Spleen (tissue), 11 donors: ENCODE measurements at regions not wholly inside any gene's neighbourhood (a gene's known extent, or its start where the extent isn't known, plus 50 kb on each side); places are given as distances from the start of the nearest gene placed in this dataset.

Experiments used
- DNase-seq: peaks from one replicate; pipeline ENCODE4 v3.0.0-alpha.2; 2020
- H3K27ac ChIP-seq, 8 donors: fragments of 200-600 bp; sonication (generic) in 7 of 8; 1 replicate in 4 of 8; 2 replicates in 4 of 8; pipeline versions ENCODE4 v1.5.0 to v1.8.0; 2016 to 2021; ENCODE audit warnings: inconsistent platforms in 4 of 8, mild to moderate bottlenecking in 4 of 8, moderate library complexity in 1 of 8
- H3K27me3 ChIP-seq, 7 donors: fragments of 200-600 bp; sonication (generic) in 6 of 7; replicated peaks in 1 of 7; 1 replicate in 4 of 7; 2 replicates in 3 of 7; pipeline versions ENCODE4 v1.5.0 to v1.8.0; 2016 to 2021; ENCODE audit warnings: inconsistent platforms in 3 of 7, mild to moderate bottlenecking in 1 of 7
- H3K36me3 ChIP-seq, 6 donors: fragments of 200-600 bp; sonication (generic) in 5 of 6; 1 replicate in 4 of 6; 2 replicates in 2 of 6; pipeline versions ENCODE4 v1.5.0 to v1.8.0; 2016 to 2021; ENCODE audit warnings: inconsistent platforms in 2 of 6
- H3K4me1 ChIP-seq, 6 donors: fragments of 200-600 bp; sonication (generic) in 5 of 6; 1 replicate in 3 of 6; 2 replicates in 3 of 6; pipeline versions ENCODE4 v1.5.0 to v1.8.0; 2016 to 2021; ENCODE audit warnings: inconsistent platforms in 3 of 6
- H3K4me3 ChIP-seq, 8 donors: fragments of 200-600 bp; sonication (generic) in 7 of 8; 1 replicate in 4 of 8; 2 replicates in 4 of 8; pipeline versions ENCODE4 v1.5.0 to v1.8.0; 2016 to 2021; ENCODE audit warnings: inconsistent platforms in 4 of 8, mild to moderate bottlenecking in 4 of 8, moderate library complexity in 2 of 8
- H3K9me3 ChIP-seq, 8 donors: fragments of 200-600 bp; sonication (generic) in 7 of 8; 1 replicate in 4 of 8; 2 replicates in 4 of 8; pipeline versions ENCODE4 v1.5.0 to v1.8.0; 2016 to 2021; ENCODE audit warnings: inconsistent platforms in 4 of 8
- CTCF ChIP-seq, 11 experiments: fragments of 200-600 bp in 7 of 11; fragments of 450-650 bp in 4 of 11; sonication (generic) in 4 of 11; IDR thresholded peaks in 8 of 11; conservative IDR thresholded peaks in 3 of 11; 1 replicate in 7 of 11; 2 replicates in 4 of 11; pipeline versions ENCODE4 v1.4.0 to v1.8.0; 2016 to 2021; ENCODE audit warnings: antibody characterized with exemption in 11 of 11, inconsistent platforms in 4 of 11, mild to moderate bottlenecking in 1 of 11
- POLR2A ChIP-seq, 3 donors: fragments of 450-650 bp; IDR thresholded peaks; one replicate each; pipeline ENCODE4 v1.5.1; 2017; ENCODE audit warnings: antibody characterized with exemption in 3 of 3, mild to moderate bottlenecking in 1 of 3
- POLR2AphosphoS5 ChIP-seq, 3 donors: sonication (generic); formaldehyde crosslinking; IDR thresholded peaks; one replicate each; pipeline ENCODE4 v1.5.1; 2017; ENCODE audit warnings: antibody characterized with exemption in 3 of 3
- WGBS, 5 donors: extraction: QIAGEN DNeasy Blood & Tissue Kit in 3 of 5; methylation state at CpG; one replicate each; pipeline versions ENCODE4 v1.1.5 to v1.1.7; 2013 to 2018; 5-methylcytosine and 5-hydroxymethylcytosine counted together
- intact Hi-C: fragments of 100-400 bp; cut with DNase I; formaldehyde crosslinking; loops from one replicate; pipeline ENCODE4 v1.15.0; 2023; ENCODE audit warnings: low total_unique reads
- donor health status: healthy with polysubstance abuse.
- donor health status: DM: no; HTN: no; CAD: no; lungs with moderate emphysema.
- donor health status: DM: no; HTN: no; CAD: no.
- donor health status: Bipolar disorder and iron deficiency.
- donor health status: healthy.
- donor health status: DM: no; HTN: no; CAD: no.
- donor health status: DM: yes; HTN: yes; CAD: no.

GRCh38 chr6:167505199-167505598, 180.3 kb downstream of the TTLL2 start:
- H3K36me3 ChIP-seq: no peaks in the 10 kb centered on the region
- no peak overlapping the region for H3K4me3 ChIP-seq
- no peak for DNase-seq
- H3K27me3 ChIP-seq: no peaks in the 10 kb centered on the region
- H3K27ac ChIP-seq: no peak overlapping the region
- TF ChIP-seq POLR2AphosphoS5 (IDR thresholded peaks at IDR 0.05) (no peak), CTCF (IDR thresholded peaks at IDR 0.05 in 8 of 11, conservative IDR thresholded peaks at IDR 0.05 in 3 of 11) (no peak), POLR2A (IDR thresholded peaks at IDR 0.05) (no peak)
- H3K9me3 ChIP-seq: no peaks in the 10 kb centered on the region
- intact Hi-C loops: no loop called here
- WGBS, 5 donors: 77 to 87% (median 81%) methylated on average over 5 to 7 of the region's 7 CpGs
- no peaks in the 10 kb centered on the region for H3K4me1 ChIP-seq

- no peaks in the 10 kb centered on the region for H3K27me3 ChIP-seq
- 70 to 80% (median 76%) methylated on average over 6 to 13 of the region's 13 CpGs for WGBS, 5 donors
- intact Hi-C loops: no loop called here
- H3K4me1 ChIP-seq: no peaks in the 10 kb centered on the region
- H3K4me3 ChIP-seq: no peak overlapping the region
- no peaks in the 10 kb centered on the region for H3K36me3 ChIP-seq
- no peak overlapping the region for H3K27ac ChIP-seq
- no peak for DNase-seq
- H3K9me3 ChIP-seq: no peaks in the 10 kb centered on the region
- no peak for TF ChIP-seq POLR2A (IDR thresholded peaks at IDR 0.05)
- TF ChIP-seq POLR2AphosphoS5 (IDR thresholded peaks at IDR 0.05): no peak
- no peak for TF ChIP-seq CTCF (IDR thresholded peaks at IDR 0.05 in 8 of 11, conservative IDR thresholded peaks at IDR 0.05 in 3 of 11)
Observed at GRCh38 chr6:167505782-167506181, 180.9 kb downstream of the TTLL2 start.

- no peak for DNase-seq
Observed at GRCh38 chr6:167506443-167507301, 181.8 kb downstream of the TTLL2 start.

More at GRCh38 chr6:167506443-167507301, 181.8 kb downstream of the TTLL2 start:
- intact Hi-C loops: no loop called here
- no peak for TF ChIP-seq CTCF (IDR thresholded peaks at IDR 0.05 in 8 of 11, conservative IDR thresholded peaks at IDR 0.05 in 3 of 11)
- no peak for TF ChIP-seq POLR2AphosphoS5 (IDR thresholded peaks at IDR 0.05)
- TF ChIP-seq POLR2A (IDR thresholded peaks at IDR 0.05): no peak
- no peak overlapping the region for H3K4me3 ChIP-seq
- no peaks in the 10 kb centered on the region for H3K27me3 ChIP-seq
- no peaks in the 10 kb centered on the region for H3K4me1 ChIP-seq
- no peak overlapping the region for H3K27ac ChIP-seq
- no peaks in the 10 kb centered on the region for H3K9me3 ChIP-seq
- WGBS, 5 donors: 70 to 76% (median 75%) methylated on average over 25 of the region's 25 CpGs
- no peaks in the 10 kb centered on the region for H3K36me3 ChIP-seq
